Gastroesophageal sphincter (tissue), 4 donors: ENCODE measurements at regions not wholly inside any gene's neighbourhood (a gene's known extent, or its start where the extent isn't known, plus 50 kb on each side); places are given as distances from the start of the nearest gene placed in this dataset.

ENCODE experiments used
- ATAC-seq: fragments of 150-250 bp; one replicate; pipeline ENCODE4 v1.9.1; 2016; ENCODE audit warnings: mild to moderate bottlenecking, moderate library complexity
- H3K27ac ChIP-seq, 4 donors: fragments of 200-600 bp; sonication (generic) in 3 of 4; 1 replicate in 3 of 4; 2 replicates in 1 of 4; pipeline ENCODE4 v1.5.1; 2016 to 2019
- H3K27me3 ChIP-seq: fragments of 200-600 bp; sonication (generic); one replicate; pipeline ENCODE4 v1.5.1; 2019
- H3K36me3 ChIP-seq, 2 donors: fragments of 200-600 bp; sonication (generic); one replicate each; pipeline ENCODE4 v1.5.1; 2019; ENCODE audit warnings: control low read depth in 1 of 2
- H3K4me1 ChIP-seq, 3 donors: fragments of 200-600 bp; sonication (generic); 1 replicate in 2 of 3; 2 replicates in 1 of 3; pipeline ENCODE4 v1.5.1; 2016 to 2019; ENCODE audit warnings: control low read depth in 2 of 3
- H3K4me3 ChIP-seq, 2 donors: fragments of 200-600 bp; sonication (generic); one replicate each; pipeline ENCODE4 v1.5.1; 2019; ENCODE audit warnings: mild to moderate bottlenecking in 1 of 2, moderate library complexity in 1 of 2
- H3K9me3 ChIP-seq, 3 donors: fragments of 200-600 bp; sonication (generic); one replicate each; pipeline ENCODE4 v1.5.1; 2017 to 2019; ENCODE audit warnings: control low read depth in 2 of 3
- EP300 ChIP-seq: sonication (generic); formaldehyde crosslinking; IDR thresholded peaks from one replicate; pipeline ENCODE4 v1.6.1; 2017; ENCODE audit warnings: antibody characterized with exemption, mild to moderate bottlenecking
- POLR2A ChIP-seq, 2 donors: fragments of 450-650 bp; IDR thresholded peaks; one replicate each; pipeline ENCODE4 v1.6.1; 2017; ENCODE audit warnings: antibody characterized with exemption in 2 of 2, mild to moderate bottlenecking in 2 of 2, moderate library complexity in 1 of 2
- POLR2AphosphoS5 ChIP-seq: sonication (generic); formaldehyde crosslinking; IDR thresholded peaks from one replicate; pipeline ENCODE4 v1.6.1; 2017; ENCODE audit warnings: antibody characterized with exemption
- WGBS, 2 donors: methylation state at CpG; one replicate each; pipeline ENCODE4 v1.1.5; 2018; ENCODE audit warnings: low coverage in 1 of 2; 5-methylcytosine and 5-hydroxymethylcytosine counted together
- TF ChIP-seq, protein P1 (sequence below), 4 experiments: fragments of 200-600 bp in 2 of 4; fragments of 450-650 bp in 2 of 4; sonication (generic) in 1 of 4; IDR thresholded peaks; one replicate each; pipeline ENCODE4 v1.5.1; 2017 to 2019; ENCODE audit warnings: antibody characterized with exemption in 4 of 4, mild to moderate bottlenecking in 2 of 4, moderate library complexity in 2 of 4

DNA sequence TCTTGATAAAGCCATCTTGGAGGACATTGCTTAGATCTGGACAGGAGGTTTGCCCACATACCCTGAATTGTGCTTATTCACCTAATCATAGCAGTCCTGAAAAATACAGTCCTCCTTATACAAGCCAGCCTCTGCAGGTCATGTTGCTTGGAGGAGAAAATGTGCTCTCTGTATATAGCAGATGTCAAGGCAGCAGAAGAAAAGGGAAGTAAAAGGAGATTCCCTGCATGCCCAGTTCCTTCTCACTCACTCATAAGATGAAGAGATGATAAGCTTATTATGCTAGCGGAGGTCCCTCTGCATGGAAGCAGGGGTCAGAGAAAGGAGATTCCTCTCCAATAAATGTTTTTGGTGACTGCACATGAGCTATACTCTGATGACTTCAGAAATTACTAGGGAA, 458.8 kb upstream of the ZMIZ1 start:
- no peak for ATAC-seq
- Histone ChIP-seq H3K27ac (no peak overlapping the region), H3K36me3 (no peaks in the 10 kb centered on the region), H3K4me3 (no peak overlapping the region), H3K4me1 (peaks cover 0 to 10% (median 4%) of the 10 kb centered on the region in 3 donors), H3K9me3 (peaks cover 0 to 12% (median 0%) of the 10 kb centered on the region in 3 donors), H3K27me3 (no peaks in the 10 kb centered on the region)
- TF ChIP-seq POLR2A (IDR thresholded peaks at IDR 0.05) (no peak), EP300 (no peak), POLR2AphosphoS5 (no peak)
- TF ChIP-seq, protein P1, sequence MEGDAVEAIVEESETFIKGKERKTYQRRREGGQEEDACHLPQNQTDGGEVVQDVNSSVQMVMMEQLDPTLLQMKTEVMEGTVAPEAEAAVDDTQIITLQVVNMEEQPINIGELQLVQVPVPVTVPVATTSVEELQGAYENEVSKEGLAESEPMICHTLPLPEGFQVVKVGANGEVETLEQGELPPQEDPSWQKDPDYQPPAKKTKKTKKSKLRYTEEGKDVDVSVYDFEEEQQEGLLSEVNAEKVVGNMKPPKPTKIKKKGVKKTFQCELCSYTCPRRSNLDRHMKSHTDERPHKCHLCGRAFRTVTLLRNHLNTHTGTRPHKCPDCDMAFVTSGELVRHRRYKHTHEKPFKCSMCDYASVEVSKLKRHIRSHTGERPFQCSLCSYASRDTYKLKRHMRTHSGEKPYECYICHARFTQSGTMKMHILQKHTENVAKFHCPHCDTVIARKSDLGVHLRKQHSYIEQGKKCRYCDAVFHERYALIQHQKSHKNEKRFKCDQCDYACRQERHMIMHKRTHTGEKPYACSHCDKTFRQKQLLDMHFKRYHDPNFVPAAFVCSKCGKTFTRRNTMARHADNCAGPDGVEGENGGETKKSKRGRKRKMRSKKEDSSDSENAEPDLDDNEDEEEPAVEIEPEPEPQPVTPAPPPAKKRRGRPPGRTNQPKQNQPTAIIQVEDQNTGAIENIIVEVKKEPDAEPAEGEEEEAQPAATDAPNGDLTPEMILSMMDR (IDR thresholded peaks at IDR 0.05) = no peak
- WGBS, 2 donors = 80 to 88% methylated on average over 1 of the region's 1 CpG

DNA sequence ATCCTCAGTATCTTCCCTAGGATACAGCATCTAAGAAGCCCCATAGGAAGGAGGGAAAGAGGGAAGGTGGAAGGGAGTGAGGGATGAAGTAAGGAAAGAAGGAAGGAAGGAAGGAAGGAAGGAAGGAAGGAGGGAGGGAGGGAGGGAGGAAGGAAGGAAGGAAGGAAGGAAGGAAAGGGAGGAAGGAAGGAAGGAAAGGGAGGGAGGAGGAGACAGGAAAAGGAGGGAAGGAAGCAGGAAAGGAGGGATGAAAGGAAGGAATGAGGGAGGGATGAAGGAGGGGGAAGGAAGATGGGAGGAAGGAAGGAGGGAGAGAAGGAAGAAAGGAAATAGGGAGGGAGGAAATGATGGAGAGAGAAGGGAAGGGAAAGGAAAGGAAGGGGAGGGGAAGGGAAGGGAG, 455.6 kb upstream of the ZMIZ1 start:
- TF ChIP-seq EP300 (no peak), POLR2A (IDR thresholded peaks at IDR 0.05) (no peak)
- H3K4me3 ChIP-seq = no peak overlapping the region
- no peak for ATAC-seq

DNA sequence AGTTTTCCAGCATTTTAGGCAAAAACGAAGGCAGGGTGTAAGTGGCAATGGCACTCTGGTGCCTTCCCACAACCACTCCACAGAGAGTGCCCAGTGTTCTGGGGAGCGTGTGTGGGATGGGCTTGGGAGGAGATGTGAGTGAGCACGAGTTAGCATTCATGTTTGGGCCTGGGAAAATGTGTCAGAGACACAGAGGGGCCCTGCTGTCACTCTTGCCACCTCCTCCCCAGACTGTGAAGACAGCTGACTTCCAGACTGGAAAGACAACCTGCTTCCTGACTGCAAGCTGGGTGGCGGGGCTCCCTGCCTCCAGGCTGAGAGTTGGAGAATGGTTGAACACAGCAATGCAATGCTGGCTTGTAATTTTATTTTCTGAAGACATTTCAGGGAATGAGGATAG, 454.5 kb upstream of the ZMIZ1 start:
- Histone ChIP-seq H3K4me1 (peaks cover 0 to 13% (median 4%) of the 10 kb centered on the region in 3 donors), H3K27me3 (no peaks in the 10 kb centered on the region), H3K36me3 (no peaks in the 10 kb centered on the region), H3K9me3 (peaks cover 0 to 7% (median 0%) of the 10 kb centered on the region in 3 donors), H3K27ac (no peak overlapping the region), H3K4me3 (no peak overlapping the region)
- ATAC-seq = no peak
- 72% methylated on average over 2 of the region's 4 CpGs; no CpG with 5 or more reads in 1 of the 2 donors for WGBS, 2 donors
- TF ChIP-seq POLR2AphosphoS5 = no peak
- no peak for TF ChIP-seq EP300
- no peak for TF ChIP-seq POLR2A (IDR thresholded peaks at IDR 0.05)
- TF ChIP-seq, protein P1 (IDR thresholded peaks at IDR 0.05) = no peak

More for the DNA sequence above, 455.6 kb upstream of the ZMIZ1 start:
- H3K27ac ChIP-seq = no peak overlapping the region
- H3K4me1 ChIP-seq = peaks cover 0 to 10% (median 4%) of the 10 kb centered on the region in 3 donors
- H3K36me3 ChIP-seq = no peaks in the 10 kb centered on the region
- peaks cover 0 to 12% (median 0%) of the 10 kb centered on the region in 3 donors for H3K9me3 ChIP-seq
- no peaks in the 10 kb centered on the region for H3K27me3 ChIP-seq

DNA sequence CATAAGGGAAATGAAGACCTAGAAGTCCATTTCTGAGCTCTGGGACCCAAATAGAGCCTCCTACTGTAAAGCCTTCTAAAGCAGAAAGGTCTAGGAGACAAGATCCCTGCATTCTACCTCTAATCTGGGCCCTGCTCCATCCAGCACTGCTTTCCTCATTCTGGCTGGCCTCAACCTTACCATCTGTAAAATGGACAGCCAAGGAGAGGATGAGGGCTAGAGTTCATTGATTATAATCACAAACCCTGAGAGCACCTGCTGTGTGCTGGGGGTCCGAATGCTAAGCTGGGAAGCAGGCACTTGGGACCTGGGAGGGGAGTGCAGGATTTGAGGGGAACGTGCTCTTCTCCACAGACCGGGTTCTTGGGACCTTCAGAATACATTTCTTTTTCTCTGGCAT, 454.0 kb upstream of the ZMIZ1 start:
- ATAC-seq = no peak
- 100% methylated on average over 1 to 2 of the region's 3 CpGs for WGBS, 2 donors
- H3K9me3 ChIP-seq = peaks cover 0 to 2% (median 0%) of the 10 kb centered on the region in 3 donors
- no peaks in the 10 kb centered on the region for H3K36me3 ChIP-seq
- no peaks in the 10 kb centered on the region for H3K27me3 ChIP-seq
- no peak for TF ChIP-seq POLR2A (IDR thresholded peaks at IDR 0.05)
- no peak for TF ChIP-seq POLR2AphosphoS5
- no peak for TF ChIP-seq EP300
- TF ChIP-seq, protein P1 (IDR thresholded peaks at IDR 0.05) = no peak
- no peak overlapping the region for H3K27ac ChIP-seq
- peaks cover 0 to 15% (median 4%) of the 10 kb centered on the region in 3 donors for H3K4me1 ChIP-seq
- H3K4me3 ChIP-seq = no peak overlapping the region

DNA sequence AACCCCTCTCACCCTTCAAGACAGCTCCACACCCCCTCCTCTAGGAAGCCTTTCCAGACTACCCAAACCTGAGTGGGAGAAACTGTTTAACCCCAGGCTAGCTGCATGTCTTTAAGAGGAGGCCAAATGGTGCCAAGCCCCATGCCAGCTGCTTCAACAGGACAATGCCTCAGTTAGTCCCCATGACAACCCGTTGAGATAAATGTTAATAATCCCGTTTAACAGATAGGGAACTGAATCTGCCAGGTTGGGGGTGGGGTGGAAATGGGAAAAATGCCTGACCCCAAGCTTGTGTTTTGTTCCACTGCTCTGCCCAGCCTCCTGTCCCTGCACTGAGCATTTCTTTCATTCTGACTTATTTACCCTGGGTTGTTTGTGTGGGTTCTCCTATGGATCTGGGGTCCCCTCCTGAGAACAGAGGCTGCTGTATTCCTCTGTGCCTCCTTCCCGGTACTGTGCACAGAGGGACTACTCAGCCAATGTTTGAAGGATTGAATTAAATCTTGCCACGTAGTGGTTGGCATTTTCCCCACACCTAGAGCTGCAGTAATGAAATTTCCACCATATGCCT, 452.6 kb upstream of the ZMIZ1 start:
- H3K27ac ChIP-seq = no peak overlapping the region
- WGBS, 2 donors = 50 to 64% methylated on average over 2 to 4 of the region's 4 CpGs
- no peaks in the 10 kb centered on the region for H3K9me3 ChIP-seq
- TF ChIP-seq POLR2A (IDR thresholded peaks at IDR 0.05) (no peak), POLR2AphosphoS5 (no peak), EP300 (no peak)
- TF ChIP-seq, protein P1 (IDR thresholded peaks at IDR 0.05) = no peak
- peaks cover 0 to 9% (median 0%) of the 10 kb centered on the region in 3 donors for H3K4me1 ChIP-seq
- no peak overlapping the region for H3K4me3 ChIP-seq
- ATAC-seq = no peak
- no peaks in the 10 kb centered on the region for H3K27me3 ChIP-seq
- H3K36me3 ChIP-seq = no peaks in the 10 kb centered on the region
